ENCODE measurements at regions not wholly inside any gene's neighbourhood (a gene's known extent, or its start where the extent isn't known, plus 50 kb on each side); places are given as distances from the start of the nearest gene placed in this dataset.
A peak's percentile ranks its signal among the peaks of the same experiment; 100 is the strongest.
"Not testable (repeated sequence)": the region's sequence is repeated elsewhere in the genome, so short reads cannot be mapped to it uniquely, and the experiment has no call there.

DNA sequence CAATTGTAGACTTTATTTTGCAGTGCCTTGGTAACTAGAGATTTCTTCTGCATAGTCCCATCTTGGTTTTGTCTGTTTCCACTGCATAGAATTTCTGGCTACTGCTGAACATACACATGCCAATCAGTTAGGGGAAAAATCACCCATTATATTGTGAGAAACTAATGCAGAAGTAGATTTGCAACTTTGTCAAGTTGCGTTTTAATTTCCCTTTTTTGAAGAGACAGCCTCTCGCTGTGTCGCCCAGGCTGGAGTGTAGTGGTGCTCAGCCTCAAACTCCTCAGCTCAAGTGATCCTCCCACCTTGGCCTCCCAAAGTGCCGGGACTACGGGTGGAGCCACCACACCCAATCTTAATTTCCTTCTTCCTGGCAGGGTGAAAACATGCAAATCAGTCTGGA is 83.1 kb upstream of the WSB1 start:
- not testable (repeated sequence) for DNase-seq

DNA sequence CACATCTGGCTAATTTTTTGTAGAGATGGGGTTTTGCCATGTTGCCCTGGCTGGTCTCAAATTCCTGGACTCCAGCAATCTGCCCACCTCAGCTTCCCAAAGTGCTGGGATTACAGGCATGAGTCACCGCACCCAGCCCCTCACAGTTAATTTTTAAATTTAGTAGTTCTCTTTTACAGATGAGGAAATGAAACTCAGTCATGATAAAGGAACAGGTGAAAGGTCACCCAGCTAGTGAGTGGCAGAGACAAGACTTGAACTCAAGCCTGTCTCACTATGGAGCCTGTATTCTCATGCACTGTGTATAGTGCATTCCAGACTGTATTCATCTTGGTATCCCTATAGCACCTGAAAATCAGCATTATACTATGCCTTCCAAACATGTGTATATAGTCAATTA is 77.1 kb upstream of the WSB1 start:
- DNase-seq, result no peak

DNA sequence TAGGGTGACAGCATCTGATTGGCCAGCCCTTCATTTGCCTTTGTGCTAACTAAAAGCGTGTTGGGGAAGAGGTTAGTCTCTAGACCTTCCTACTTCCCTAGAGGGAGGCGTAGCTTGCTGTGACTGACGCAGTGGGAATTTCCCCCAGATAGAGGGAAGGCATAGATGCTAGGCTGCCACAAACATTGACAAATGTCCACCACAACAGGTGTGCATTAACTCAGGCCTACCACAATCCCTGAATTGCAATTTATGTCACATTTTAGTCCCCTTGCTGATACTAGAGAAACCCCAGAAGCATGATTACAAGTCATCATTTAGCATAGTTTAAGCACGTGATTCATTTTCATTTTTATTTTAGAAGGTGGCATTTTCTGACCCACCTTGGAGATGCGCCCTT is 76.3 kb upstream of the WSB1 start:
- DNase-seq, result no peak

DNA sequence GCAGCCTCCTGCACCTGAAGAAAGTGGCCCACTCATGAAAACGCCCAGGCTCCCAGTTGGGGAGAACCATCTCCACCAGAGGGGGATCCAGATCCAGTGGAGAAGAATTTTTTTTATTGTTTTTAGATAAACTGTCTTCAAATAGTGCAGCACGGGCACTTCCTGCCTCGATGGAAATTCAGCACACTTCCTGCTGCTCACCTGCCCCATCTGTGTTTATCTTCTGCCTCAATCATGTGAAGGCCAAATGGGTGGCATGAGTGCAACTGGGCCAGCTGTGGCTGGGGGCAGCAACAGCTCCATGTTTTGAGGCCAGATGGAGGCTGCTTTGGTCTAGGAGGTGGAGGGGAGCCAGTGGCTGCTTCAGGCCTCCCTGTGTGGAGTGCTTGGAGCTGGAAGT is 75.9 kb upstream of the WSB1 start:
- no peak for DNase-seq

DNA sequence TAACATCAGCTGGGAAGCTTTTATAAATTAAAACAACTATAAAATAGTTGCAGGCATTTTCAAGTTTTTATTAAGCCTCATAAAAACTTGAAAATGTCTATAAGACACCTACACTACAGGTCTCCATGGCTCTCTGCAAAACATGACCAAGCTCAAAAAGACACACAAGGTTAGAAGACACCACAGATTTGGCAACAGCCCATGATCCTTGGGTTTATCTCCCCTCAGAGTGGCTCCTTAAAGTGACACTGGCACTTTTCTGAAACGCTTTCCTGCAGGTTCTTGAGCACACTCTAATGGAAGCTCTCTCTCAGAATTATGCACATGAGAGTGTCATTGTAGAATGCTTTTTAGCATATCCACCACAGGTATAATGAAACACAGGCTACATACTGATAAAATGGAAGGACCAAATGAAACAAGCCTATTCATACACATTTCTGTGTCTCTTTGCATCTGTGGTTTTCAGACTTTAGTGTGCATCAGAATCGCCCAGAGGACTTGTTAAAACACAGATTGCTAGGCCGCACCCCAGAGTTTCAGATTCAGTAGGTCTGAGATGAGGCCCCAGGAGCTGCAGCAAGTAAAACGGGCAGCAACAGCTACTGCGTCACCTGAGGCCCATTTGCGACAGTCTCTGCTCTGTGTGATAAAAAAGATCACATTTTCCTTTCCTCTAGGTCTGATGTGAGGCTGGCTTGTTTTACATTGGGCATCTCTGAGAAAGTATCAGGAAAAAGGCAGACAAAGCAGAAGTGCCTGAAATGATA is 75.0 kb upstream of the WSB1 start:
- DNase-seq, result no peak

DNA sequence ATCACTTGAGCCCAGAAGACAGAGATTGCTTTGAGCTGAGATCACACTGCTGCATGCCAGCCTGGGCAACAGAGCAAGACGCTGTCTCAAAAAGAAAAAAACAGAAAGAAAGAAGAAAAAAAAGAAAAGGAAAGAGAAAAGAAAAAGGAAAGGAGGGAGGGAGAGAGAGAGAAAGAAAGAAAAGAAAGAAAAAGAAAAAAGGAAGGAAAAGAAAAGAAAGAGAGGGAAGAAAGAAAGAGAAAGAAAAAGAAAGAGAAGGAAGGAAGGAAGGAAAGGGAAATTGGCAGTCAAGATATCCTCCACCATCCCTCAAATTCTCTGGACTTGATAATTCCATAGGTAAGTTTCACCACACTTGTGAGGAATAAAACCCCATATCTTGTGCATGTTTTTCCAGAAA is 71.4 kb upstream of the WSB1 start:
- no peak for DNase-seq

DNA sequence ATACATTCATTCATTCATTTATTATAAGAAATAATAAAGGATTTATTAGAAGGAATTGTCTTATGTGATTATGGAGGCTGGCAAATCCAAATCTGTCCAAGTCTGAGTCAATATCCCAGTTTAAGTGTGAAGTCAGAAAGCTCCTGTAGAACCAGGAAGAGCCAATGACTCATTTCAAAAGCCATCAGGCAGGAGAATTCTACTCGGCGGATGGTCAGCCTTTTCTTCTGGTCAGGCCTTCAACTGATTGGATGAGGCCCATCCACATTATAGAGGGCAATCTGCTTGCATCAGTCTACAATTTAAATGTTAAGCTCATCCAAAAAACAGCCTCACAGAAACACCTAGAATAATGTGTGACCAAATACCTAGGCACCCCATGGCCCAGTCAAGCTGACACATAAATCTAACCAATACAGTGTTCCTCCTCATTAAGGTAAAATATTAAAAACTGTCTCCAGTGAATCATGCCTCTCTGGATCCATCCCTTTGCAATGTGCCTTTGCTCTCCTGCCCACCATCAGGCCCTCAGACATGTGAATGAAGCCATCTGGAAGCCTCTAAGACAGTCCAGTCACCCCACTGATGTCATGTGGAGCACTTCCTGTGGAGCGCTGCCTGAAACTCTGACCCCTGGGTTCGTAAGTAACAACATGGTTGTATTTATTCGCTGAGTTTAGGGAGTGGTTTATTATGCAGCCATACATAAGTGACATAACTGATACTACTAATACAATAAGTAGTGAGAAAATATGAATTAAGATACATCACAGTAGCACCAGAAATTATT is 69.2 kb upstream of the WSB1 start:
- no peak for DNase-seq

DNA sequence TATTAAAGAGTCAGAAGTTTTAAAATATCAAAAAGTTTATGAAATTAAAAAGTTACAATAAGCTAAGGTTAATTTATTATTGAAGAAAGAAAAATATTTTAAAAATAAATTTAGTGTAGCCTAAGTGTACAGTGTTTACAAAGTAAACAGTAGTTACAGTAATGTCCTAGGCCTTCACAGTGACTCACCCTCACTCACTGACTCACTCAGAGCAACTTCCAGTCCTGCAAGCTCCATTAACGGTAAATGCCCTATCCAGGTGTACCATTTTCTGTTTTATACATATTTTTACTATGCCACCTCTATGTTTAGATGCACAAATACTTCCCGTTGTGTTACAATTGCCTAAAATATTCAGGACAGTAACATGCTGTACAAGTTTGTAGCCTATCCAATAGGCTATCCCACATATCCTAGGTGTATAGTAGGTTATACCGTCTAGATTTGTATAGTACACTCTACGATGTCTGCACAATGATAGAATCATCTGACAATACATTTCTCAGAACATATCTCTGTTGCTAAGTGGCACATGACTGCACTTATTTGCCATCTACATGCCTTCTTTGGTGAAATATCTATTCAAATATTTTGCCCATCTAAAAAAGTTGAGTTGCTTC is 67.2 kb upstream of the WSB1 start:
- no peak for DNase-seq

DNA sequence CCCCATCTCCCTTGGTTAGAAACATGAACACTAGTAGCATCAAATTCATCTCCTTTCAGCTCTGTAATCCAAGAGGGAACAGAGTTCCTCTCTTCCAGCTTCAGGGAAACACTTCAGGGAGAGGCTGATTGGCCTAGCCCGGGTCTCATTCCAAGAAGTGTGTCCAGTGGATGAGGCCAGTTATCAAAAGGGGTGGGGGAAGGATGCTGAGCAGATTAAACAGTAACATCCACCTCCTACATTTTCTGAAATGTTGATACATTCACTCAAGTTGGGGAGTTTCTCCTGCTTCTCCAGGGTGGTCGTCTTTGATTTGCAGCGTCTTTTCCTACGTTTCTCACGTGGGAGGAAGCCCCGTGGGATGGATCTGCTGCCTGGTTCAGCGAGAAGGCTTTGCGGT is 62.9 kb upstream of the WSB1 start:
- no peak for DNase-seq

DNA sequence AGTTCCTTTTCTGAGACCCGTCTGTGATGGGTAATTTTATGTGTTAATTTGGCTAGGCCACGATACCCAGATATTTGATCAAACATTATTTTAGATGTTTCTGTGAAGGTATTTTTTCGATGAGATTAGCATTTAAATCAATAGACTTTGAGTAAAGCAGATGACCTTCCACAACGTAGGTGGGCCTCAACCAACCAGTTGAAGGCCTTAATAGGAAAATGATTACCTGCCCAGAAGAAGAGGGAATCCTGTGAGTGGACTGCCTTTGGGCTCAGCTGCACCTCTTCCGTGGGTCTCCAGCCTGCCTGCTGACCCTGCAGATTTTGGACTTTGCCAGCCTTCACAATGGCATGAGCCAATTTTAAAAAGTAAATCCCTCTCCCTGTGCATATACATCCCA is 61.6 kb upstream of the WSB1 start:
- no peak for DNase-seq

DNA sequence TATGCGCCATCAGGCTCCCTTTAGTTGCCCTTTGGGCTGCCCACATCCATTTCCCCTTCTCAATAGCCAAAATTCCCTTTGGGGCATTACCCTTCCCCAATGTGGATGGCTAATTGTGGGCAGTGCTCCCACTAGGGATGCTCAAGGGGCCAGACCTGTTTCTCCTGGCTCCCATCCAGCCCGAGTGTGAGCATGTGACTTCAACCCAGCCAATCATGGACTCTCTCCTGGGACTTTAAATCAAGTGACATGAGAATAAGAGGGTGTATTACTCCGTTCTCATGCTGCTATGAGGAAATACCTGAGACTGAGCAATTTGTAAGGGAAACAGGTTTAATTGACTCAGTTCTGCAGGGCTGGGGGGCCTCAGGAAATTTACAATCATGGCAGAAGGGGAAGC is 60.9 kb upstream of the WSB1 start:
- DNase-seq, result no peak

DNA sequence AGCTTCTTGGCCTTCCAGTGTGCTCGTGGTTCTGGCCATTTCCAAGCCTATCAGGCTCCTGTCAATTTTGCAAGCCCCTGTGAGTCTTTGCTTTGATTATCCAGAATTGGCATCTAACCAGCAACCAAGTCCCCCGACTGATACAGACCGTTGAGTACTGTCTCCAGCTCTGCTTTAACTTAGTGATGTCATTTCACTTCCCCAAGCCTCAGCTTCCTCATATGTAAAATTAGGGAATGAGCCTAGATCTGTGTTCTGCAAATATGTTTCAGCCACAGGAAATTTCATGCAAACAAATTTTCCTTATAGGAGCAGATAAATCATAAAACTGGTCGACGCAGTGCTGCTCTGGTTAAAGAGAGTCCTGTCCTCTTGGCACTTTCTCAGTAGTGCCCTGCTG is 60.1 kb upstream of the WSB1 start:
- DNase-seq, result no peak

DNA sequence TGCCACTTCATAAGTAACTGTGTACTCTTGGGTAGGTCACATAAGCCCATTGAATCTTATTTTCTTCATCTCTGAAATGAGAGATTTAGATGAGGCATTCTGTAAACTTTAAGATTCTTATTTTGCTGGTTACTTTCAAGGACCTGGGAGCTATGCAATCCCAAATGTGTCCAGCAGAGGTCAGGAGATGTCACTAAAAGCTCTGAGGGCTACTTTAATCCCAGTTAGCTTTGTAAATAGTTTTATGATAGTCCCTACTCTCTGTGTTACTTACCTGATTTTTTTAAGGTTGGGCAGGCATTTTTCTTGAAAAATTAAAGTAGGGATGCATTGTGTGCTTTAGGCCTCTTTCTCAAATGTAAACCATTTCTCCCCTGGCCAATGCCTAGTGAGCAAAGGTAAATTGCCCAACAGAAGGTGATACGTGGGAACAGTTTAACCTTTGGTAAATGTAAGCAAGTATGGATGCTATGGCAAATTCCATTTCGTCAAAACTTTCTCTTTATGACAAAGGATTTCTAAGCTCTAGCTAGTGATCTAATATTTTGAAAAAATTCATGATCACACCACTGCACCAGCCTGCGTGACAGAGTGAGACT is 57.1 kb upstream of the WSB1 start:
- peak; percentile 43 for DNase-seq

DNA sequence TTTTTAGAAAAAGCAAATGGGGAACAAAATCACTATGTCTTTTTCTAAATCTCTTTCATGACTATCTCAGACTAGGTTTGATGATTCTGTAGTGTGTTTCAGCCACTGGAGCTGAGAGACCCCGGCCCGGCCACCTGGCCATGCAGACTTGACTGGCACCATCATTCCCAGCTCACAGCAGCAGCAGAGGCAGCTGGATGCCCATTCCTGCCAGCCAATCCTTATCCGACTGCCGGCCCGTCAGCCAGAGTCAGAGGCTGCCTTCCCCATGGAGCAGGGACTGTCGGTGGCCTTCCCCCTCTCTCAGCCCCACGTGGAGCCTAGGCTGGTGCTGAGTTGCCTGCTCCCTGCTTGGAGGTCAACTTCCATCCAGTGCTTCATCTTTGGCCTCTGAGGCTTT is 56.0 kb upstream of the WSB1 start:
- DNase-seq, result no peak

DNA sequence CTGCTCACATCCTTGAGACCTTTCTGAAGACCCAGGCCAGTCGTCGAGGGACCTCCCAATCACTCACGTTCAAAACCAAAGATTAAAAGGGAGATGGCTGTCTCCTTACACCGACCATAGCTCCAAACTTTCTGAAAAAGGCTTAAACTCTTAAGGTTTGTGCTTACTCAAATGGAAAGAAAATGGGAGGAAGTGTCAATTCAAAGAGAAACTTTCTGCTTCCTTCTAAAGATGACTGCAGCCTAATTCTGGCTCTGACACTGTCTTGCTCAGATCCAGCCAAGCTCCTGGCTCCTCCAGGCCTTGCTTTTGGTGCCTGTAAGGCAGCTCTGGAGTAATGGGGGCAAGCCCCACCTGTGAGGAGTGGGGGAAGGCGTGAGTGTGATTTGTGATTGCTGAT is 54.9 kb upstream of the WSB1 start:
- DNase-seq, result no peak

DNA sequence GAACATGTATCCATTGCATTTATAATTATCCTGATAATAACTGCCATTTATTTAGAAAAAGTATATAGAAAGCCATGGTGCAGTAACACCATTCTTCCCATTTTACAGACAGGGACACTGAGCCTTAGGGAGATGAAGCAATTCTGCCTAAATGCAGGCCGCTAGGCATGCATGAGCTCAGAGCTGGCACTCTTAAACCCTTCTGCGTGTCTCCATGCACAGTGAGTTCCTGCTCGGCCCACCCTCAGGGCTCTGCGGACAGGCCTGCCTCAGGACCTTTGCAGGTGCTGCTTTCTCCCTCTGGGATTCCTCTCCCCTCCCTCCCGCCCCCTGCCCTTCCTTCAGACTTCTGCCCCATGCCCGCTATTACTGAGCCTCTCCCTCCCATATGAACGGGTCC is 54.3 kb upstream of the WSB1 start:
- DNase-seq, result no peak

DNA sequence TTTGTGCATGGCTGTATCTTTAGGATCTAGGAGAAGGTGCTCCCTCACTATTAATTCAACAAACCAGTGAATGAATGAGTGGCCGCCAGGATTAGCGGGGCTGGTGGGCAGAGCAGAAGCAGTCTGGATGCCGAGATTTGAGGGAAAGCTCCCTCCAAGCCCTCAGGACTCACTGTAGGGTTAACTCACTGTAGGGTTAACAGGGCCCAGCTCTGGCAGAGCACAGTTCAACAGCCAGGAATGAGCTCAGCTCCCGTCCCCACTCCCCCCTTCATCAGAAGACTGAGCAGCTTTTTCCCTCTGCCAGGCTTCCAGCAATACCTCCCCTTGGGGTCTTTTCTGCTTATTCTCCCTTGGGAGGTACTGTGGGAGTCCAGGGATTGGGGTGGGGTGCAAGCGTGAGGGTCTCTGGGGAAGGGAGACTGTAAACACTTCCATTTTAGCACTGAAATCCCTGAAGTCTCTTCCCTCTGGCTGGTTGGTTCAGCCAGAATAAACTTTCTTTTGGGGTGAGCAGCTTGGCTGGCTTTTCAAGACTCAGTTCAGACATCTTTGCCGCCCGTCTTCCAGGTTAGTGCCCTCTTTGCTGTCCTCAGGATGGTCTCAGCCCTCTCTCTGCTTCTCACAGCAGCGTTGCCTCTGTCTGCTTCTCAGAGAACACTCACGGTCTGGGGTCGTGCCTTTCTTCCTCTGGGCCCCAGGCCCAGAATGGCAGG is 53.7 kb upstream of the WSB1 start:
- DNase-seq, result no peak

DNA sequence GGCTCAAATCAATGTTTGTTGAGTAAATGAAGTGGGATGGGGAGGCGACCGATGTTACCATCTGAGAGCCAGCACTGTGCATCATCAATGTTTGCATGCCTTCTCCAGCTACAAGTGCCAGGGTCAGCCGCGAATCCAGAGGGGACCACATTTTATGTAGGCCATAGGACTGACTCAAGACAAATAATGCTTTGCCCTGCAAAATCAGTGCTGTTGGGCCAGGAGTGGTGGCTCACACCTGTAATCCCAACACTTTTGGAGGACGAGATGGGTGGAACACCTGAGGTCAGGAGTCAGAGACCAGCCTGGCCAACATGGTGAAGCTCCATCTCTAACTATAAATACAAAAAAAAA is 53.1 kb upstream of the WSB1 start:
- no peak for DNase-seq

DNA sequence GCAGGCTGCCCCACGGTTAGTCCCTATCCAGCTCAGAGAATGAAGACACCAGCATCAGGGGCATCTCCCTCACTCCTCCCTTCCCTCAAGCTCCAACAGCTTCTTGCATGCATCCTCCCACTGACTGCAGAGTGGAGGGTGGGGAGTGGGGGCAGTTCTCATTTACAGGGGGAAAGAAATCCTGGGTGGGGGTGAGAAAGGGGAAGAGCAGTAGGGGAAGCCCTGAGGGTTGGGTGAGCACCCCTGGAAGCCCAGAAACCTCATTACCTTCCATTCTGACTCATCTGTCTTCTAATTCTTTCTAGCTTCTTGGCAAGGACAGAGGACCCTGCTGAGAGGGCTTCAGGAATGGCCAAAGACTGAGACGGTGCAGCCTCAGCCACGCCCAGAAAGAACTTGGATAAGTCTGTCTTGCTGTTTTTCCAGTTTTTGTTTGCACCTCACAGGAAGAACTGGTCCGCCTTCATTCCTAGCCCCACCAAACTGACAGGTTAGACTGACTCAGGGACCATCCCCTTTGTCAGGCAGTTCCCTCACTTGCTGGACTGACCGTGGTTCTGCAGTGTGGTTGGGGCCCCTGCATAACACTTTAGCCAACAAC is 52.5 kb upstream of the WSB1 start:
- DNase-seq, result no peak

DNA sequence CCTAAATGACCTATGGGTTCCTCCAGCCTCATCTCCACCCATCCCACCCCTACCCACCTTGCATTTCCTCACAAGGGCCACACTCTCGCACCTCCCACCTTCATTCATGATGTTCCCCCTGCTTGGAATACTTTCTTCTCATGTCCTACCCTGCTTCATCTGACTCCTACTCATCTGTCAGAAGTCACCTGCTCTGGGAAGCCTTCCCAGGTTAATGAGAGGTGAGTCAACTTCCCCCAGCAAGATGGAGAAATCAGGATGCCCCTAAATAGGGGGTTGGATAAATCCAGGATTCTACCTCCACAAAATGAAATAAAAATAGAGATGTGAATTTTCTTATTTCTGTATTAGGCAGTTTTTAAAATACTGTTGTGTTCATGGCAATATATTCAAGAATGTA is 51.0 kb upstream of the WSB1 start:
- DNase-seq, result no peak

DNA sequence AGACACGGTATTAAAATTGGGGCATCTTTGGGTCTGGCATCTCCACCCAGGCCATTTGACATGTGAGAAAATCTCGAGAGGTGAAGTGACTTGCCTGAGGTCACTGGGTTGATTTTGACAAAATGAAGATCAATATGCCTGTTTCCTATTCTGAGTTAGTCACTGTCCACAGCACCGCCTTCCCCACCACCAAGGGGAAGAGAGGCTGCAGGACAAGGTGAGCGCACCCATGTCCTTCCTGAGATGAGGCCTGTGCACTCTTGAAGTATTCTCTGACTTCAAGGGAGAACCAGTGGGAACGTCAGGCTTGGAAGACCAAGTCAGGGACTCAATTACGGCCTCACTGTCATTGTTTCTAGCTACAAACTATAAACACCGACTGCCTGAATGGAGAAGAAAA is 49.9 kb upstream of the WSB1 start:
- no peak for DNase-seq
